ENCODE measurements at regions not wholly inside any gene's neighbourhood (a gene's known extent, or its start where the extent isn't known, plus 50 kb on each side); places are given as distances from the start of the nearest gene placed in this dataset.

- ChIA-PET CTCF (interaction anchor here (1.3 kb wide), 1 partner anchor 138 kb away, joined by 5 read pairs; no protein-coding TSS in a partner anchor), POLR2A (no interaction called here)
- H3K9me3 ChIP-seq (ENCODE audit: control insufficient read depth, insufficient read depth, low read depth, low read length): no peaks in the 10 kb centered on the region
- TF ChIP-seq KLF16 (tag by site-specific recombination; IDR thresholded peaks at IDR 0.05): no peak
- no peak for TF ChIP-seq ZSCAN4 (tag by site-specific recombination; IDR thresholded peaks at IDR 0.05)
- TF ChIP-seq ZNF366 (tag by site-specific recombination; conservative IDR thresholded peaks at IDR 0.05): no peak
- TF ChIP-seq KLF1 (tag by site-specific recombination; IDR thresholded peaks at IDR 0.05): peak; percentile 80
- peak; percentile 22; the same call in 1 of the 2 replicates for TF ChIP-seq ZNF629 (tag by site-specific recombination; IDR thresholded peaks at IDR 0.05)
- TF ChIP-seq KLF7 (tag by site-specific recombination; IDR thresholded peaks at IDR 0.05; ENCODE audit: borderline replicate concordance): no peak
- TF ChIP-seq ATF2 (tag by site-specific recombination; IDR thresholded peaks at IDR 0.05; ENCODE audit: low read depth): peak; percentile 46; the same call in 1 of the 2 replicates
- peak; percentile 53; the same call in 1 of the 2 replicates for TF ChIP-seq KLF17 (tag by site-specific recombination; IDR thresholded peaks at IDR 0.05)
- TF ChIP-seq HOXA7 (CRISPR knock-in tag; IDR thresholded peaks at IDR 0.05; ENCODE audit: borderline replicate concordance): no peak
- TF ChIP-seq ZNF311 (tag by site-specific recombination; IDR thresholded peaks at IDR 0.05; ENCODE audit: borderline replicate concordance): no peak
- no peak for TF ChIP-seq ZNF10 (tag by site-specific recombination; IDR thresholded peaks at IDR 0.05)
- TF ChIP-seq ZNF335 (tag by site-specific recombination; conservative IDR thresholded peaks at IDR 0.05): 0 out of 2 replicates have a peak, but pooled peaks have one; percentile 9
- TF ChIP-seq ZNF223 (tag by site-specific recombination; IDR thresholded peaks at IDR 0.05): no peak
- peak; percentile 53; the same call in 1 of the 2 replicates for TF ChIP-seq OSR2 (tag by site-specific recombination; IDR thresholded peaks at IDR 0.05)
- TF ChIP-seq ZNF140 (tag by site-specific recombination; IDR thresholded peaks at IDR 0.05): no peak
- TF ChIP-seq BCL11B (tag by site-specific recombination; IDR thresholded peaks at IDR 0.05; ENCODE audit: low read depth): no peak
- H3K4me1 ChIP-seq (ENCODE audit: control insufficient read depth, insufficient read depth, low read length): peaks cover 3% of the 10 kb centered on the region; the same call in 1 of the 2 replicates
- no peak overlapping the region for H3K4me3 ChIP-seq (ENCODE audit: low read depth, low read length)
- H3K36me3 ChIP-seq (ENCODE audit: control insufficient read depth in 2 of 2, insufficient read depth in 1 of 2, low read length in 2 of 2): no peaks in the 10 kb centered on the region
- no peak overlapping the region for H3K27ac ChIP-seq (ENCODE audit: extremely low read depth, low read depth, low read length)
These were observed 70.5 kb downstream of the ZNF22 start for GRCh38 chr10:45071043-45071813.

GRCh38 chr10:45075216-45075615 is 74.5 kb downstream of the ZNF22 start:
- no peaks in the 10 kb centered on the region for H3K9me3 ChIP-seq (ENCODE audit: control insufficient read depth, insufficient read depth, low read depth, low read length)
- H3K4me3 ChIP-seq (ENCODE audit: low read depth, low read length): no peak overlapping the region
- no peaks in the 10 kb centered on the region for H3K36me3 ChIP-seq (ENCODE audit: control insufficient read depth in 2 of 2, insufficient read depth in 1 of 2, low read length in 2 of 2)
- no peak overlapping the region for H3K27ac ChIP-seq (ENCODE audit: extremely low read depth, low read depth, low read length)
- ChIA-PET CTCF (no interaction called here), POLR2A (no interaction called here)
- no peak for TF ChIP-seq ZNF571 (tag by site-specific recombination; IDR thresholded peaks at IDR 0.05)
- H3K4me1 ChIP-seq (ENCODE audit: control insufficient read depth, insufficient read depth, low read length): peaks cover 5% of the 10 kb centered on the region; the same call in 1 of the 2 replicates

GRCh38 chr10:45075826-45076380 is 75.2 kb downstream of the ZNF22 start:
- ChIA-PET POLR2A (no interaction called here), CTCF (no interaction called here)
- no peaks in the 10 kb centered on the region for H3K9me3 ChIP-seq (ENCODE audit: control insufficient read depth, insufficient read depth, low read depth, low read length)
- no peaks in the 10 kb centered on the region for H3K36me3 ChIP-seq (ENCODE audit: control insufficient read depth in 2 of 2, insufficient read depth in 1 of 2, low read length in 2 of 2)
- no peak overlapping the region for H3K27ac ChIP-seq (ENCODE audit: extremely low read depth, low read depth, low read length)
- peaks cover 5% of the 10 kb centered on the region; the same call in 1 of the 2 replicates for H3K4me1 ChIP-seq (ENCODE audit: control insufficient read depth, insufficient read depth, low read length)
- no peak overlapping the region for H3K4me3 ChIP-seq (ENCODE audit: low read depth, low read length)
- TF ChIP-seq TRIM28 (IDR thresholded peaks at IDR 0.05; ENCODE audit: borderline replicate concordance, low read length) (no peak), ELK4 (IDR thresholded peaks at IDR 0.05; ENCODE audit: borderline replicate concordance, low read depth, low read length) (no peak), PRDM4 (tag by site-specific recombination; IDR thresholded peaks at IDR 0.05) (no peak)

Measured in HEK293 (cell line).